ENCODE measurements at regions not wholly inside any gene's neighbourhood (a gene's known extent, or its start where the extent isn't known, plus 50 kb on each side); places are given as distances from the start of the nearest gene placed in this dataset.

GRCh38 chr2:7566382-7566881 lies 649.2 kb downstream of the RNF144A start:
- TF ChIP-seq CHD4 (IDR thresholded peaks at IDR 0.05; ENCODE audit: borderline replicate concordance) (no peak), CTCF (IDR thresholded peaks at IDR 0.05) (no peak), MAFK (IDR thresholded peaks at IDR 0.05; ENCODE audit: partially characterized antibody) (no peak), EHMT2 (IDR thresholded peaks at IDR 0.05; ENCODE audit: low read depth) (no peak), POLR2A (IDR thresholded peaks at IDR 0.05; ENCODE audit: low read length) (no peak), USF2 (IDR thresholded peaks at IDR 0.05) (no peak), NR3C1 (IDR thresholded peaks at IDR 0.05) (no peak)
- TF ChIP-seq, protein P1, sequence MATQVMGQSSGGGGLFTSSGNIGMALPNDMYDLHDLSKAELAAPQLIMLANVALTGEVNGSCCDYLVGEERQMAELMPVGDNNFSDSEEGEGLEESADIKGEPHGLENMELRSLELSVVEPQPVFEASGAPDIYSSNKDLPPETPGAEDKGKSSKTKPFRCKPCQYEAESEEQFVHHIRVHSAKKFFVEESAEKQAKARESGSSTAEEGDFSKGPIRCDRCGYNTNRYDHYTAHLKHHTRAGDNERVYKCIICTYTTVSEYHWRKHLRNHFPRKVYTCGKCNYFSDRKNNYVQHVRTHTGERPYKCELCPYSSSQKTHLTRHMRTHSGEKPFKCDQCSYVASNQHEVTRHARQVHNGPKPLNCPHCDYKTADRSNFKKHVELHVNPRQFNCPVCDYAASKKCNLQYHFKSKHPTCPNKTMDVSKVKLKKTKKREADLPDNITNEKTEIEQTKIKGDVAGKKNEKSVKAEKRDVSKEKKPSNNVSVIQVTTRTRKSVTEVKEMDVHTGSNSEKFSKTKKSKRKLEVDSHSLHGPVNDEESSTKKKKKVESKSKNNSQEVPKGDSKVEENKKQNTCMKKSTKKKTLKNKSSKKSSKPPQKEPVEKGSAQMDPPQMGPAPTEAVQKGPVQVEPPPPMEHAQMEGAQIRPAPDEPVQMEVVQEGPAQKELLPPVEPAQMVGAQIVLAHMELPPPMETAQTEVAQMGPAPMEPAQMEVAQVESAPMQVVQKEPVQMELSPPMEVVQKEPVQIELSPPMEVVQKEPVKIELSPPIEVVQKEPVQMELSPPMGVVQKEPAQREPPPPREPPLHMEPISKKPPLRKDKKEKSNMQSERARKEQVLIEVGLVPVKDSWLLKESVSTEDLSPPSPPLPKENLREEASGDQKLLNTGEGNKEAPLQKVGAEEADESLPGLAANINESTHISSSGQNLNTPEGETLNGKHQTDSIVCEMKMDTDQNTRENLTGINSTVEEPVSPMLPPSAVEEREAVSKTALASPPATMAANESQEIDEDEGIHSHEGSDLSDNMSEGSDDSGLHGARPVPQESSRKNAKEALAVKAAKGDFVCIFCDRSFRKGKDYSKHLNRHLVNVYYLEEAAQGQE (IDR thresholded peaks at IDR 0.05) = no peak
